NCI-H187 (cell line): ENCODE measurements at regions not wholly inside any gene's neighbourhood (a gene's known extent, or its start where the extent isn't known, plus 50 kb on each side); places are given as distances from the start of the nearest gene placed in this dataset.

Experiments used
- DNase-seq, 2 experiments: peaks; one replicate each; lab custom pipeline; 2025; lab: John Stamatoyannopoulos, UW

GRCh38 chr1:59026472-59026948, 242.7 kb upstream of the JUN start:
- DNase-seq = no peak

- no peak for DNase-seq
Observed at GRCh38 chr1:59027177-59027576, 243.3 kb upstream of the JUN start.

- no peak for DNase-seq
Observed at GRCh38 chr1:59028048-59028447, 244.2 kb upstream of the JUN start.

- no peak for DNase-seq
Observed at GRCh38 chr1:59029411-59030167, 245.7 kb upstream of the JUN start.

- DNase-seq = no peak
Observed at GRCh38 chr1:59032228-59032627, 248.4 kb upstream of the JUN start.

- no peak for DNase-seq
Observed at GRCh38 chr1:59033761-59034160, 249.9 kb upstream of the JUN start.

- DNase-seq = no peak
Observed at GRCh38 chr1:59034925-59035324, 251.1 kb upstream of the JUN start.

- DNase-seq = no peak
Observed at GRCh38 chr1:59039551-59039950, 255.7 kb upstream of the JUN start.

GRCh38 chr1:59040486-59040885, 256.4 kb upstream of the FGGY start:
- DNase-seq = no peak

- no peak for DNase-seq
Observed at GRCh38 chr1:59041646-59042277, 255.1 kb upstream of the FGGY start.

- DNase-seq = no peak
Observed at GRCh38 chr1:59043796-59044195, 253.1 kb upstream of the FGGY start.

- no peak for DNase-seq
Observed at GRCh38 chr1:59044535-59045121, 252.3 kb upstream of the FGGY start.

- no peak for DNase-seq
Observed at GRCh38 chr1:59045137-59045536, 251.8 kb upstream of the FGGY start.

GRCh38 chr1:59045636-59046035, 251.3 kb upstream of the FGGY start:
- DNase-seq = no peak

- DNase-seq = no peak
Observed at GRCh38 chr1:59046134-59046533, 250.8 kb upstream of the FGGY start.

- DNase-seq = no peak
Observed at GRCh38 chr1:59046730-59047157, 250.2 kb upstream of the FGGY start.

- DNase-seq = no peak
Observed at GRCh38 chr1:59051007-59051406, 245.9 kb upstream of the FGGY start.

- DNase-seq = no peak
Observed at GRCh38 chr1:59052166-59052590, 244.7 kb upstream of the FGGY start.

GRCh38 chr1:59054172-59054571, 242.7 kb upstream of the FGGY start:
- DNase-seq = no peak

GRCh38 chr1:59055908-59056719, 240.8 kb upstream of the FGGY start:
- DNase-seq = no peak

GRCh38 chr1:59057211-59057694, 239.6 kb upstream of the FGGY start:
- no peak for DNase-seq

GRCh38 chr1:59057796-59058195, 239.1 kb upstream of the FGGY start:
- no peak for DNase-seq
